ENCODE measurements at regions not wholly inside any gene's neighbourhood (a gene's known extent, or its start where the extent isn't known, plus 50 kb on each side); places are given as distances from the start of the nearest gene placed in this dataset.

- in situ Hi-C loops (cut with HindIII; ENCODE audit: low sequenced_read_pairs), result no loop called here
Measured at GRCh38 chr12:65651060-65651459, 173.2 kb upstream of the HMGA2 start.

- in situ Hi-C loops (cut with HindIII; ENCODE audit: low sequenced_read_pairs), result no loop called here
Measured at GRCh38 chr12:65653321-65653720, 171.0 kb upstream of the HMGA2 start.

- in situ Hi-C loops (cut with HindIII; ENCODE audit: low sequenced_read_pairs), result no loop called here
Measured at GRCh38 chr12:65653946-65654629, 170.2 kb upstream of the HMGA2 start.

GRCh38 chr12:65655074-65655493 lies 169.2 kb upstream of the HMGA2 start:
- in situ Hi-C loops (cut with HindIII; ENCODE audit: low sequenced_read_pairs), result no loop called here

GRCh38 chr12:65656156-65656882 lies 168.0 kb upstream of the HMGA2 start:
- in situ Hi-C loops (cut with HindIII; ENCODE audit: low sequenced_read_pairs), result no loop called here

GRCh38 chr12:65656891-65657351 lies 167.4 kb upstream of the HMGA2 start:
- in situ Hi-C loops (cut with HindIII; ENCODE audit: low sequenced_read_pairs), result no loop called here

GRCh38 chr12:65657635-65658034 lies 166.6 kb upstream of the HMGA2 start:
- in situ Hi-C loops (cut with HindIII; ENCODE audit: low sequenced_read_pairs), result no loop called here

- in situ Hi-C loops (cut with HindIII; ENCODE audit: low sequenced_read_pairs), result no loop called here
Measured at GRCh38 chr12:65658360-65658759, 165.9 kb upstream of the HMGA2 start.

- in situ Hi-C loops (cut with HindIII; ENCODE audit: low sequenced_read_pairs), result no loop called here
Measured at GRCh38 chr12:65659681-65660080, 164.6 kb upstream of the HMGA2 start.

GRCh38 chr12:65660096-65660495 lies 164.2 kb upstream of the HMGA2 start:
- in situ Hi-C loops (cut with HindIII; ENCODE audit: low sequenced_read_pairs), result no loop called here

- in situ Hi-C loops (cut with HindIII; ENCODE audit: low sequenced_read_pairs), result no loop called here
Measured at GRCh38 chr12:65660836-65661235, 163.4 kb upstream of the HMGA2 start.

GRCh38 chr12:65662590-65662989 lies 161.7 kb upstream of the HMGA2 start:
- in situ Hi-C loops (cut with HindIII; ENCODE audit: low sequenced_read_pairs), result no loop called here

GRCh38 chr12:65663097-65663496 lies 161.2 kb upstream of the HMGA2 start:
- in situ Hi-C loops (cut with HindIII; ENCODE audit: low sequenced_read_pairs), result no loop called here

GRCh38 chr12:65663648-65664047 lies 160.6 kb upstream of the HMGA2 start:
- in situ Hi-C loops (cut with HindIII; ENCODE audit: low sequenced_read_pairs), result no loop called here

- in situ Hi-C loops (cut with HindIII; ENCODE audit: low sequenced_read_pairs), result no loop called here
Measured at GRCh38 chr12:65664715-65665250, 159.5 kb upstream of the HMGA2 start.

GRCh38 chr12:65665817-65666216 lies 158.5 kb upstream of the HMGA2 start:
- in situ Hi-C loops (cut with HindIII; ENCODE audit: low sequenced_read_pairs), result no loop called here

GRCh38 chr12:65666876-65667275 lies 157.4 kb upstream of the HMGA2 start:
- in situ Hi-C loops (cut with HindIII; ENCODE audit: low sequenced_read_pairs), result no loop called here

- in situ Hi-C loops (cut with HindIII; ENCODE audit: low sequenced_read_pairs), result no loop called here
Measured at GRCh38 chr12:65667932-65668331, 156.4 kb upstream of the HMGA2 start.

- in situ Hi-C loops (cut with HindIII; ENCODE audit: low sequenced_read_pairs), result no loop called here
Measured at GRCh38 chr12:65668981-65669695, 155.1 kb upstream of the HMGA2 start.

GRCh38 chr12:65670775-65671174 lies 153.5 kb upstream of the HMGA2 start:
- in situ Hi-C loops (cut with HindIII; ENCODE audit: low sequenced_read_pairs), result no loop called here

GRCh38 chr12:65672441-65672840 lies 151.8 kb upstream of the HMGA2 start:
- in situ Hi-C loops (cut with HindIII; ENCODE audit: low sequenced_read_pairs), result no loop called here
